ENCODE measurements at regions not wholly inside any gene's neighbourhood (a gene's known extent, or its start where the extent isn't known, plus 50 kb on each side); places are given as distances from the start of the nearest gene placed in this dataset.
"Not testable (repeated sequence)": the region's sequence is repeated elsewhere in the genome, so short reads cannot be mapped to it uniquely, and the experiment has no call there.

- DNase-seq (ENCODE audit: low read depth in 2 of 2) = peak in 1 of 2 donors; percentile 76
Measured at GRCh38 chr12:27864521-27864920, 84.5 kb upstream of the MANSC4 start.

GRCh38 chr12:27863839-27864238, 83.8 kb upstream of the MANSC4 start:
- DNase-seq (ENCODE audit: low read depth in 2 of 2) = no peak

GRCh38 chr12:27861428-27862167, 81.6 kb upstream of the MANSC4 start:
- no peak for DNase-seq (ENCODE audit: low read depth in 2 of 2)

- DNase-seq (ENCODE audit: low read depth in 2 of 2) = peak in 1 of 2 donors; percentile 36
Measured at GRCh38 chr12:27859648-27860047, 79.6 kb upstream of the MANSC4 start.

GRCh38 chr12:27857006-27857405, 77.0 kb upstream of the MANSC4 start:
- not testable (repeated sequence) for DNase-seq (ENCODE audit: low read depth in 2 of 2)

GRCh38 chr12:27852742-27853141, 72.7 kb upstream of the MANSC4 start:
- no peak for DNase-seq (ENCODE audit: low read depth in 2 of 2)
